ENCODE measurements at regions not wholly inside any gene's neighbourhood (a gene's known extent, or its start where the extent isn't known, plus 50 kb on each side); places are given as distances from the start of the nearest gene placed in this dataset.
A peak's percentile ranks its signal among the peaks of the same experiment; 100 is the strongest.

DNA sequence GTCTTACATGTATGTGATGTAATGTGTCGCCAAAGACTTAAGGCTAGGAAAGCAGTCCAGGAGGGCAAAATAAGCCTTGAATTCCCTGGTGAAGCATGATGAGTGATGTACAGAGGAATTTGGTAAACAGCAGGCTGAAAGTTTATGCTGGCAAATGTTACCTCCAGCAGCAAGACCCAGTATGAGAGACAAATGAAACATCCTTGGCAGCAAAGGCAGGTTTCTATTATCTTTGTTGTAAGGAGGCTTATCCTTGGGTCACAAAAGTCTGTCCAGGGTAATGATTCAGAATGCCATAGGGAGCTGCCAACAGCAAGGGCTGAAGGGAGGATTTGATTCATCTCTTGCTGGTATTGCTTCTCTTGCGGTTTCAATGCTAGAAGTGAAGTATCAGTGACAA is 75.9 kb upstream of the HTR4 start:
- DNase-seq (no peak), ATAC-seq (no peak)
- H3K27me3 ChIP-seq, result no peaks in the 10 kb centered on the region
- 60 to 65% methylated on average over 2 of the region's 2 CpGs for WGBS, 2 donors
- no peak for TF ChIP-seq POLR2A (IDR thresholded peaks at IDR 0.05)
- TF ChIP-seq, protein P1, sequence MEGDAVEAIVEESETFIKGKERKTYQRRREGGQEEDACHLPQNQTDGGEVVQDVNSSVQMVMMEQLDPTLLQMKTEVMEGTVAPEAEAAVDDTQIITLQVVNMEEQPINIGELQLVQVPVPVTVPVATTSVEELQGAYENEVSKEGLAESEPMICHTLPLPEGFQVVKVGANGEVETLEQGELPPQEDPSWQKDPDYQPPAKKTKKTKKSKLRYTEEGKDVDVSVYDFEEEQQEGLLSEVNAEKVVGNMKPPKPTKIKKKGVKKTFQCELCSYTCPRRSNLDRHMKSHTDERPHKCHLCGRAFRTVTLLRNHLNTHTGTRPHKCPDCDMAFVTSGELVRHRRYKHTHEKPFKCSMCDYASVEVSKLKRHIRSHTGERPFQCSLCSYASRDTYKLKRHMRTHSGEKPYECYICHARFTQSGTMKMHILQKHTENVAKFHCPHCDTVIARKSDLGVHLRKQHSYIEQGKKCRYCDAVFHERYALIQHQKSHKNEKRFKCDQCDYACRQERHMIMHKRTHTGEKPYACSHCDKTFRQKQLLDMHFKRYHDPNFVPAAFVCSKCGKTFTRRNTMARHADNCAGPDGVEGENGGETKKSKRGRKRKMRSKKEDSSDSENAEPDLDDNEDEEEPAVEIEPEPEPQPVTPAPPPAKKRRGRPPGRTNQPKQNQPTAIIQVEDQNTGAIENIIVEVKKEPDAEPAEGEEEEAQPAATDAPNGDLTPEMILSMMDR (IDR thresholded peaks at IDR 0.05), result no peak
- intact Hi-C loops (cut with DNase I), result loop anchor here (5.0 to 10.0 kb wide), 2 partner anchors 283 to 375 kb away; no protein-coding TSS in a partner anchor
- no peaks in the 10 kb centered on the region for H3K9me3 ChIP-seq
- H3K36me3 ChIP-seq (replicated peaks in 1 of 2; ENCODE audit: insufficient read depth in 1 of 2, low read depth in 2 of 2), result no peaks in the 10 kb centered on the region
- H3K27ac ChIP-seq, result no peak overlapping the region
- H3K4me1 ChIP-seq, result no peaks in the 10 kb centered on the region
- no peak overlapping the region for H3K4me3 ChIP-seq

DNA sequence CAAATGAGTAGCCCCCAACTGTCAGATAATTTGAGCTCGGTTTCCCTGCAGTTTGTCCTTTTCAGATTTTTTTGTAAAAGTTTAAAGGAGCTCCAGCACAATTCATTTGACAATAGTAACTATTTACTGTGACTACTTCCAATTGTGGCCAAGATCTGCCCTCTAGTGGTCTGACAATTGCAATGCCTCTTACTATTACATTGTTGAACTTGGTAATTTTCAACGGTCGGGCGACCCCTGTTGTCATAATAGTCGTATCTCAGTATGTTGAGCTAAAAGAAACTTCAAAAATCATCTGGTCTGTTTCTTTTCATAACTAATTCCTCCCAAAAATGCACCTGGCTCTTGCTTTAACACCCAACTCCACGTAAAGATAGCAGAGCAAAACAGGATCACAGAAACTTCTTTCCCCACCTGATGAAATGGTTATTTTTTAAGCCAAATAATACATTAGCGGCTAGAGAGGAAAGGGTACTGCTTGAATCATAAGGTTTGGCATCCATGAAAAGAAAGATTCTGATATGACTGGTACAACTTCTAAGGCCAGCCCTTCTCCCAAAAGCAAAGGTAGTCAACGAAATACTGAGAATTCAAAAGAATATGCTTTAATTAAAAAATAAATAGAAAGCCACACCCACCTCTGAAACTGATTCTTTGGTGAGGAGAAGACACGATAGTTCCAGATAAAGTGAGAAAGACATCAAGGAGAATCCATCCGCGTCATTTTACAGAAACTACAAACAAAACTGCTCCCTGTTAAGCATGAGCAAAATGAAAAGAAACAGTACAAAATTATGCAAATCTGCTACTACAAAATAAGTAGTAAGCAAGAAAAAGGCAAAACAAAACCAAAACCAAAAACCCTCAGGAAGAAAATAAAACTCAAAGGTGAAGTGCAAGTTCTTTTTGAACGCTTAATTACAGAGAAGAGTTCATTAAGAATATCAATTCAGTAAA is 76.9 kb upstream of the HTR4 start:
- WGBS, 2 donors, result 13 to 17% methylated on average over 12 of the region's 12 CpGs
- H3K36me3 ChIP-seq (replicated peaks in 1 of 2; ENCODE audit: insufficient read depth in 1 of 2, low read depth in 2 of 2), result no peaks in the 10 kb centered on the region
- no peak overlapping the region for H3K27ac ChIP-seq
- H3K4me3 ChIP-seq, result no peak overlapping the region
- H3K4me1 ChIP-seq, result no peaks in the 10 kb centered on the region
- no peak for TF ChIP-seq POLR2A (IDR thresholded peaks at IDR 0.05)
- TF ChIP-seq, protein P1 (IDR thresholded peaks at IDR 0.05), result peak; percentile 77 to 99 (median 97)
- H3K9me3 ChIP-seq, result no peaks in the 10 kb centered on the region
- intact Hi-C loops (cut with DNase I), result loop anchor here (5.0 to 10.0 kb wide), 2 partner anchors 284 to 374 kb away; no protein-coding TSS in a partner anchor
- ATAC-seq, result peak; percentile 96
- DNase-seq, result peak; percentile 80 to 91 (median 84)
- no peaks in the 10 kb centered on the region for H3K27me3 ChIP-seq

DNA sequence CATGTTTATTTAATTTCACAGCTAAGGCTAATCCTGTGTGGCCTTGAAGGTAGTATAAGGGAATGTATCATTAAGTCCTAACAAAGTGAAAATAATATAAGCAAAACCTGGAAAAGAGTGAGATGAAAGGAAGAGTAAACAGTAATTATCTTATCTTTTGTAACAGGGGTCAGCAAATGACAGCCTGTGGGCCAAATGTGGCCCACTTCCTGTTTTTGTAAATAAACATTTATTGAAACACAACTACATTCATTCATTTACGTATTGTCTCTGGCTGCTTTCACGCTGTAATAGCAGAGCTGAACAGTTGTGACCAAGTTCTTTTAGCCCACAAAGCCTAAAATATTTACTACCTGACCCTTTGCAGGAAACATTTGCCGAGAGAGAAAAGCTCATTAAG is 78.4 kb upstream of the HTR4 start:
- WGBS, 2 donors, result 44 to 59% methylated on average over 3 of the region's 3 CpGs
- no peaks in the 10 kb centered on the region for H3K27me3 ChIP-seq
- ATAC-seq (no peak), DNase-seq (no peak)
- TF ChIP-seq POLR2A (IDR thresholded peaks at IDR 0.05), result no peak
- TF ChIP-seq, protein P1 (IDR thresholded peaks at IDR 0.05), result no peak
- H3K27ac ChIP-seq, result no peak overlapping the region
- H3K4me3 ChIP-seq, result no peak overlapping the region
- intact Hi-C loops (cut with DNase I), result loop anchor here (5.0 to 10.0 kb wide), 2 partner anchors 285 to 372 kb away; no protein-coding TSS in a partner anchor
- H3K4me1 ChIP-seq, result no peaks in the 10 kb centered on the region
- H3K9me3 ChIP-seq, result no peaks in the 10 kb centered on the region
- no peaks in the 10 kb centered on the region for H3K36me3 ChIP-seq (replicated peaks in 1 of 2; ENCODE audit: insufficient read depth in 1 of 2, low read depth in 2 of 2)

DNA sequence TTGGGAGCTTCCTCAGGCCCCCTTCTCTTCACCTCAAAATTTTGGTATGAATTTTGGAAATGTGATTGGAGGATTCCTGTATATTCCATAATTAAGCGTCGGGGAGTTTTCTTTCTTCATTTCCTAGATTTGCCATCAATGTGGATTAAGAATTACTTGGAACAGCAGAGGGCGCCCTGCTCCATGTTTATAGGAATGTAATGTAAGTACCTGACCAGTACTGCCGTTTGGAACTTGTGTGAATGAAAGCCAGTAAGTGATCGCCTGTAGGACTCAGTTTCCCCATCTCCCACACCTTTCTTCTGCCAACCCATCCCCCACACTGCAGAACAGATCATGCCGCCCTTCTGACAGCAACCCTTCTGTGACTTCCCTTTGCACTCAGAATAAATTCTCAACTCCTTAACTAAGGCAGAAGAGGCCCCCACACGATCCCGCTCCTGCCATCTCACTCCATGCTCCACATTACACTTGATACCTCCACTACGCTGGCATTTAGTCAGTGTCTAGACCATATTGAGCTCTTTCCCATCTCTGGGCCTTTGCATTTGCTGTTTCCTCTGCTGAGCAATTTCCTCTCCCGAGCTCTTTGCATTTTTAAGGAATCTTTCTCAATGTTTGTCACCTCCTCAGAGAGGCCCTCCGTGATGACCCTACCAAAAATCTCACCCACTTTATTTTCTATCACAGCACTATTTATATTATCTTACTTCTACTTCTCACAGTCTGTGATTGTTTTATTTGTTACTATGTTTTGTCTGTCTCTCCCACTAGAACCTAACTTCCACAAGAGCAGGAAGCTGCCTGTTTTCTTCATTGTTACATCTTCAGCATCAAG is 79.5 kb upstream of the HTR4 start:
- WGBS, 2 donors, result 21 to 28% methylated on average over 11 of the region's 11 CpGs
- Histone ChIP-seq H3K36me3 (replicated peaks in 1 of 2; ENCODE audit: insufficient read depth in 1 of 2, low read depth in 2 of 2) (no peaks in the 10 kb centered on the region), H3K4me3 (no peak overlapping the region), H3K4me1 (peaks cover 5% of the 10 kb centered on the region), H3K27ac (no peak overlapping the region), H3K9me3 (no peaks in the 10 kb centered on the region), H3K27me3 (no peaks in the 10 kb centered on the region)
- TF ChIP-seq, protein P1 (IDR thresholded peaks at IDR 0.05), result peak; percentile 46 to 81 (median 67)
- TF ChIP-seq POLR2A (IDR thresholded peaks at IDR 0.05), result no peak
- DNase-seq (peak; percentile 84 to 89 (median 87)), ATAC-seq (no peak)
- intact Hi-C loops (cut with DNase I), result loop anchor here (5.0 to 10.0 kb wide), 2 partner anchors 287 to 371 kb away; no protein-coding TSS in a partner anchor
